GM12878 (cell line): ENCODE measurements at regions not wholly inside any gene's neighbourhood (a gene's known extent, or its start where the extent isn't known, plus 50 kb on each side); places are given as distances from the start of the nearest gene placed in this dataset.

Experiments used
- ATAC-seq: fragments of 200-7000 bp; cut with Tn5 transposase; 3 replicates; pipeline ENCODE4 v1.9.1; 2020; ENCODE audit warnings: mild to moderate bottlenecking, moderate library complexity
- BruUV-seq: library from RNA; stranded (reverse); fragments of 400-500 nt; replicated peaks from 2 replicates; lab custom pipeline; 2021; lab: Mats Ljungman, UMichigan
- CTCF ChIA-PET: fragments of 300-600 bp; sonication (Branson Sonifier 250); formaldehyde crosslinking; extraction: SDS; loops from one replicate; lab custom pipeline; 2021; ENCODE audit warnings: inconsistent platforms; lab: Yijun Ruan, JAX
- POLR2A ChIA-PET: fragments of 350-600 bp; formaldehyde crosslinking; extraction: SDS; loops from one replicate; lab custom pipeline; 2021; ENCODE audit warnings: inconsistent platforms; lab: Charles Lee
- RAD21 ChIA-PET: fragments of 300-600 bp; sonication (Branson Sonifier 250); formaldehyde crosslinking; loops from one replicate; lab custom pipeline; 2023; ENCODE audit warnings: antibody characterized with exemption; ENCODE audit not compliant: unreplicated experiment; lab: Charles Lee
- SMC1A ChIA-PET: fragments of 300-600 bp; sonication (Branson Sonifier 250); formaldehyde crosslinking; loops from one replicate; lab custom pipeline; 2023; ENCODE audit not compliant: unreplicated experiment, uncharacterized antibody; lab: Charles Lee
- DNase-seq: peaks from one replicate; pipeline ENCODE4 v3.0.0-alpha.2; 2011; ENCODE audit warnings: low read depth, low spot score
- FAIRE-seq: peaks from 3 replicates; lab custom pipeline; 2011; peaks lifted over from hg19 to GRCh38; lab: Jason Lieb, UNC
- H2AFZ ChIP-seq: 2 replicates; pipeline ENCODE4 v1.6.0; 2011; ENCODE audit warnings: low read depth, low read length, control low read depth; ENCODE audit not compliant: control insufficient read depth
- H3K27ac ChIP-seq: 2 replicates; pipeline ENCODE4 v1.5.1; 2011; ENCODE audit warnings: control low read depth; ENCODE audit not compliant: control insufficient read depth, insufficient read depth
- H3K27me3 ChIP-seq, 2 experiments: replicated peaks in 1 of 2; 2 replicates each; pipeline versions ENCODE4 v1.6.0 to v1.6.1; 2011; ENCODE audit warnings: low read length in 1 of 2; ENCODE audit not compliant: control insufficient read depth in 2 of 2, insufficient read depth in 2 of 2
- H3K36me3 ChIP-seq, 2 experiments: 2 replicates each; pipeline ENCODE4 v1.5.1; 2011; ENCODE audit warnings: low read length in 1 of 2; ENCODE audit not compliant: control insufficient read depth in 2 of 2, insufficient read depth in 2 of 2
- H3K4me1 ChIP-seq: 2 replicates; pipeline ENCODE4 v1.6.1; 2011; ENCODE audit warnings: mild to moderate bottlenecking, low read length, moderate library complexity, mixed read lengths; ENCODE audit not compliant: control insufficient read depth, insufficient read depth
- H3K4me2 ChIP-seq: 2 replicates; pipeline ENCODE4 v1.6.0; 2011; ENCODE audit warnings: control low read depth; ENCODE audit not compliant: control insufficient read depth, insufficient read depth
- H3K4me3 ChIP-seq: fragments of 200-600 bp; sonication (generic); 2 replicates; pipeline ENCODE4 v1.5.1; 2016
- H3K79me2 ChIP-seq: 2 replicates; pipeline ENCODE4 v1.6.0; 2011; ENCODE audit warnings: low read length; ENCODE audit not compliant: control insufficient read depth, insufficient read depth
- H3K9ac ChIP-seq: 2 replicates; pipeline ENCODE4 v1.8.0; 2011; ENCODE audit warnings: low read length, control low read depth, mixed read lengths; ENCODE audit not compliant: control insufficient read depth, insufficient read depth
- H3K9me3 ChIP-seq: replicated peaks from 3 replicates; pipeline ENCODE4 v1.5.1; 2011; ENCODE audit warnings: mild to moderate bottlenecking, low read length; ENCODE audit not compliant: control insufficient read depth, insufficient read depth
- H4K20me1 ChIP-seq: 2 replicates; pipeline ENCODE4 v1.6.0; 2011; ENCODE audit not compliant: control insufficient read depth, insufficient read depth
- ASH2L ChIP-seq: fragments of 300-600, 200-600 bp; sonication (generic); IDR thresholded peaks from 2 replicates; pipeline ENCODE4 v1.6.1; 2017; ENCODE audit warnings: low read depth, mild to moderate bottlenecking, borderline replicate concordance
- CHD4 ChIP-seq: fragments of 200-600 bp; sonication (generic); IDR thresholded peaks from 2 replicates; pipeline ENCODE4 v1.6.1; 2016; ENCODE audit warnings: mild to moderate bottlenecking
- ELK1 ChIP-seq: IDR thresholded peaks from 2 replicates; pipeline ENCODE4 v1.6.1; 2012; ENCODE audit warnings: low read depth, low read length, improper control_type of control experiment
- EP300 ChIP-seq, 2 experiments: fragments of 150-350 bp in 1 of 2; IDR thresholded peaks; 2 replicates each; pipeline ENCODE4 v1.6.1; 2011 to 2012; ENCODE audit warnings: low read depth in 2 of 2, low read length in 2 of 2, borderline replicate concordance in 1 of 2, improper control_type of control experiment in 1 of 2, inconsistent platforms in 1 of 2; ENCODE audit not compliant: control insufficient read depth in 1 of 2
- FOXK2 ChIP-seq: fragments of 450-650 bp; IDR thresholded peaks from 2 replicates; pipeline ENCODE4 v1.6.1; 2017; ENCODE audit warnings: mild to moderate bottlenecking, moderate library complexity
- GABPA ChIP-seq: IDR thresholded peaks from 2 replicates; pipeline ENCODE4 v1.6.1; 2014; ENCODE audit warnings: antibody characterized with exemption, low read depth, mild to moderate bottlenecking, inconsistent platforms
- NFYB ChIP-seq: IDR thresholded peaks from 2 replicates; pipeline ENCODE4 v1.6.1; 2011; ENCODE audit warnings: low read depth, mild to moderate bottlenecking, low read length, improper control_type of control experiment, moderate library complexity; ENCODE audit not compliant: insufficient read depth
- PKNOX1 ChIP-seq: fragments of 450-650 bp; IDR thresholded peaks from 2 replicates; pipeline ENCODE4 v1.6.1; 2016; ENCODE audit warnings: mild to moderate bottlenecking
- POU2F2 ChIP-seq: IDR thresholded peaks from 3 replicates; pipeline ENCODE4 v1.6.1; 2011; ENCODE audit warnings: low read depth, mild to moderate bottlenecking, low read length, borderline replicate concordance
- SMAD5 ChIP-seq: IDR thresholded peaks from 2 replicates; pipeline ENCODE4 v1.6.1; 2016; ENCODE audit warnings: antibody characterized with exemption, low read depth
- WGBS: methylation state at CpG from one replicate; pipeline ENCODE4 v1.1.6; 2016; ENCODE audit warnings: low lambda C conversion rate; ENCODE audit not compliant: insufficient replicate concordance, insufficient coverage; ENCODE audit errors: missing lambda C conversion rate; 5-methylcytosine and 5-hydroxymethylcytosine counted together
- in situ Hi-C: fragments of 300-500 bp; cut with MboI; formaldehyde crosslinking; loops from 9 replicates; pipeline ENCODE4 v1.14.3; 2018; ENCODE audit warnings: mixed read lengths
- intact Hi-C: fragments of 100-400 bp; cut with micrococcal nuclease; formaldehyde crosslinking; loops from one replicate; pipeline ENCODE4 v1.14.2; 2022; ENCODE audit not compliant: unreplicated experiment

- FAIRE-seq, result no peak
- ATAC-seq, result no peak
- intact Hi-C loops, result no loop called here
- POLR2A ChIA-PET, result no interaction called here
- no peak for TF ChIP-seq EP300 (IDR thresholded peaks at IDR 0.05; ENCODE audit: borderline replicate concordance in 1 of 2, control insufficient read depth in 1 of 2, low read depth in 2 of 2, low read length in 2 of 2)
- no peak for TF ChIP-seq SMAD5
- no peak for TF ChIP-seq NFYB
- WGBS, result 35% methylated on average over 6 of the region's 6 CpGs
- no peak overlapping the region for H3K4me3 ChIP-seq
- H3K9ac ChIP-seq, result no peak overlapping the region
- no peaks in the 10 kb centered on the region; a peak in 1 of 4 replicates for H3K27me3 ChIP-seq
- RAD21 ChIA-PET, result no interaction called here
- H2AFZ ChIP-seq, result no peak overlapping the region
- in situ Hi-C loops, result no loop called here
- BruUV-seq, result no TSS peak
- no peak for DNase-seq
- H3K4me1 ChIP-seq, result no peaks in the 10 kb centered on the region
- no peak overlapping the region for H3K4me2 ChIP-seq
- CTCF ChIA-PET, result no interaction called here
- no peaks in the 10 kb centered on the region for H3K79me2 ChIP-seq
- H4K20me1 ChIP-seq, result no peaks in the 10 kb centered on the region
- SMC1A ChIA-PET, result no interaction called here
- no peaks in the 10 kb centered on the region for H3K36me3 ChIP-seq
- no peaks in the 10 kb centered on the region for H3K9me3 ChIP-seq
- no peak overlapping the region for H3K27ac ChIP-seq
Measured at GRCh38 chr5:96516631-96517071, 83.6 kb upstream of the PCSK1 start.

GRCh38 chr5:96517295-96517694, 84.2 kb upstream of the PCSK1 start:
- intact Hi-C loops (no loop called here), in situ Hi-C loops (no loop called here)
- TF ChIP-seq SMAD5, result no peak
- TF ChIP-seq FOXK2, result no peak
- TF ChIP-seq ASH2L, result no peak
- no peak for TF ChIP-seq ELK1
- TF ChIP-seq POU2F2, result no peak
- no peak for TF ChIP-seq CHD4
- TF ChIP-seq GABPA, result no peak
- TF ChIP-seq PKNOX1, result no peak
- no peak overlapping the region for H3K4me2 ChIP-seq
- no peak overlapping the region for H3K4me3 ChIP-seq
- ATAC-seq (no peak), FAIRE-seq (no peak), DNase-seq (no peak)
- no peaks in the 10 kb centered on the region for H3K36me3 ChIP-seq
- H3K9me3 ChIP-seq, result no peaks in the 10 kb centered on the region
- ChIA-PET SMC1A (no interaction called here), RAD21 (no interaction called here), POLR2A (no interaction called here), CTCF (no interaction called here)
- no TSS peak for BruUV-seq
- H3K4me1 ChIP-seq, result no peaks in the 10 kb centered on the region
- H3K79me2 ChIP-seq, result no peaks in the 10 kb centered on the region
- no peaks in the 10 kb centered on the region for H4K20me1 ChIP-seq
- no peak overlapping the region for H3K27ac ChIP-seq
- H2AFZ ChIP-seq, result no peak overlapping the region
- H3K27me3 ChIP-seq, result no peaks in the 10 kb centered on the region; a peak in 1 of 4 replicates
- WGBS, result 25% methylated on average over 4 of the region's 4 CpGs
- H3K9ac ChIP-seq, result no peak overlapping the region
